K562 (cell line): ENCODE measurements at regions not wholly inside any gene's neighbourhood (a gene's known extent, or its start where the extent isn't known, plus 50 kb on each side); places are given as distances from the start of the nearest gene placed in this dataset.

ENCODE experiments used
- ATAC-seq: fragments of 200-7000 bp; cut with Tn5 transposase; 3 replicates; pipeline ENCODE4 v1.9.1; 2020; ENCODE audit warnings: moderate library complexity
- BruUV-seq: library from RNA; stranded (reverse); fragments of 400-500 nt; replicated peaks from 2 replicates; lab custom pipeline; 2021; lab: Mats Ljungman, UMichigan
- CTCF ChIA-PET: fragments of 300-600 bp; formaldehyde crosslinking; extraction: SDS; loops from one replicate; lab custom pipeline; 2021; ENCODE audit warnings: low intra/inter-chr PET ratio; lab: Yijun Ruan, JAX
- POLR2A ChIA-PET: fragments of 300-600, 350-650 bp; sonication (Branson Sonifier 250); formaldehyde crosslinking; extraction: SDS; loops from one replicate; lab custom pipeline; 2021; ENCODE audit warnings: antibody characterized with exemption, inconsistent platforms; lab: Yijun Ruan, JAX
- DNase-seq, 4 experiments: peaks; one replicate each; pipeline versions ENCODE4 v3.0.0 to v3.0.0-alpha.2; 2011 to 2018; ENCODE audit warnings: low spot score in 3 of 4, mixed read lengths in 3 of 4; ENCODE audit errors: extremely low read depth in 1 of 4
- FAIRE-seq: peaks from 2 replicates; lab custom pipeline; 2011; peaks lifted over from hg19 to GRCh38; lab: Jason Lieb, UNC
- H2AFZ ChIP-seq: 2 replicates; pipeline ENCODE4 v1.6.0; 2011; ENCODE audit warnings: low read depth, low read length, control low read depth, inconsistent platforms
- H3K27ac ChIP-seq: fragments of 200-600 bp; 3 replicates; pipeline ENCODE4 v1.8.0; 2011; ENCODE audit warnings: low read depth, mild to moderate bottlenecking, control low read depth, inconsistent platforms, low read length, moderate library complexity, mixed read lengths; ENCODE audit errors: extremely low read depth
- H3K27me3 ChIP-seq, 2 experiments: fragments of 300-600 bp in 1 of 2; 2 replicates in 1 of 2; 3 replicates in 1 of 2; pipeline versions ENCODE4 v1.6.0 to v1.8.0; 2011; ENCODE audit warnings: inconsistent platforms in 2 of 2, low read length in 2 of 2, mild to moderate bottlenecking in 1 of 2, mixed read lengths in 1 of 2, moderate library complexity in 1 of 2; ENCODE audit not compliant: control insufficient read depth in 2 of 2, insufficient read depth in 2 of 2
- H3K36me3 ChIP-seq: fragments of 300-600 bp; 3 replicates; pipeline ENCODE4 v1.8.0; 2011; ENCODE audit warnings: mild to moderate bottlenecking, low read length, inconsistent platforms; ENCODE audit not compliant: control insufficient read depth, insufficient read depth
- H3K4me1 ChIP-seq, 2 experiments: fragments of 200-600 bp in 1 of 2; replicated peaks in 1 of 2; 2 replicates in 1 of 2; 3 replicates in 1 of 2; pipeline versions ENCODE4 v1.5.1 to v1.8.0; 2011; ENCODE audit warnings: inconsistent platforms in 2 of 2, low read length in 2 of 2, mild to moderate bottlenecking in 1 of 2, mixed read lengths in 1 of 2, moderate library complexity in 1 of 2; ENCODE audit not compliant: control insufficient read depth in 2 of 2, insufficient read depth in 2 of 2
- H3K4me2 ChIP-seq: 2 replicates; pipeline ENCODE4 v1.6.1; 2011; ENCODE audit warnings: low read length, control low read depth, inconsistent platforms, mixed read lengths; ENCODE audit not compliant: insufficient read depth
- H3K4me3 ChIP-seq: fragments of 200-600 bp; sonication (generic), shearing (Covaris generic); 2 replicates; pipeline ENCODE4 v1.5.1; 2016; ENCODE audit warnings: control low read depth, inconsistent platforms
- H3K79me2 ChIP-seq: fragments of 200-600 bp; 3 replicates; pipeline ENCODE4 v1.8.0; 2011; ENCODE audit warnings: low read length, inconsistent platforms; ENCODE audit not compliant: control insufficient read depth, insufficient read depth
- H3K9ac ChIP-seq, 2 experiments: 2 replicates each; pipeline versions ENCODE4 v1.6.0 to v1.6.1; 2011; ENCODE audit warnings: low read depth in 2 of 2, low read length in 2 of 2, control low read depth in 1 of 2, inconsistent platforms in 1 of 2, mild to moderate bottlenecking in 1 of 2, mixed read lengths in 1 of 2; ENCODE audit not compliant: insufficient read depth in 1 of 2
- H3K9me1 ChIP-seq: one replicate; pipeline ENCODE4 v1.6.0; 2011; ENCODE audit warnings: inconsistent platforms, mild to moderate bottlenecking, low read length, moderate library complexity; ENCODE audit not compliant: control insufficient read depth, insufficient read depth
- H3K9me3 ChIP-seq: replicated peaks from 2 replicates; pipeline ENCODE4 v1.5.1; 2011; ENCODE audit warnings: low read depth, low read length, inconsistent platforms; ENCODE audit not compliant: control insufficient read depth, insufficient read depth
- H4K20me1 ChIP-seq: replicated peaks from 2 replicates; pipeline ENCODE4 v1.6.1; 2011; ENCODE audit warnings: low read length, inconsistent platforms, mixed read lengths; ENCODE audit not compliant: control insufficient read depth, insufficient read depth
- CREB1 ChIP-seq, 2 experiments: sonication (generic) in 1 of 2; formaldehyde crosslinking in 1 of 2; IDR thresholded peaks; 2 replicates each; pipeline versions ENCODE4 v1.6.1 to v1.8.0; 2012 to 2022; ENCODE audit warnings: inconsistent platforms in 1 of 2, mild to moderate bottlenecking in 1 of 2, missing genetic modification reagents in 1 of 2, moderate library complexity in 1 of 2
- DMBX1 ChIP-seq: fragments of 250-450 bp; sonication (Bioruptor Pico); IDR thresholded peaks from 2 replicates; pipeline ENCODE4 v1.8.0; 2022; ENCODE audit warnings: inconsistent platforms, mild to moderate bottlenecking, moderate library complexity, borderline replicate concordance
- FUS ChIP-seq: fragments of 200-400 bp; formaldehyde crosslinking; optimal IDR thresholded peaks from 2 replicates; pipeline ENCODE3; 2017; ENCODE audit warnings: low read depth, low read length
- HIVEP1 ChIP-seq: fragments of 250-450 bp; sonication (Bioruptor Pico); IDR thresholded peaks from 2 replicates; pipeline ENCODE4 v1.4.0; 2020; ENCODE audit warnings: mild to moderate bottlenecking
- HNRNPH1 ChIP-seq: fragments of 200-400 bp; formaldehyde crosslinking; optimal IDR thresholded peaks from 2 replicates; pipeline ENCODE3; 2017; ENCODE audit warnings: low read depth, mild to moderate bottlenecking, low read length, moderate library complexity
- MAFF ChIP-seq: IDR thresholded peaks from 2 replicates; pipeline ENCODE4 v1.6.1; 2012; ENCODE audit warnings: low read length, improper control_type of control experiment
- NR3C1 ChIP-seq: sonication (generic); formaldehyde crosslinking; IDR thresholded peaks from 2 replicates; pipeline ENCODE4 v1.8.1; 2022; ENCODE audit warnings: missing genetic modification reagents
- SMARCA4 ChIP-seq: fragments of 450-650 bp; IDR thresholded peaks from 2 replicates; pipeline ENCODE4 v1.6.1; 2016
- TSC22D4 ChIP-seq: fragments of 450-650 bp; IDR thresholded peaks from 2 replicates; pipeline ENCODE4 v1.6.1; 2016; ENCODE audit warnings: missing genetic modification characterization, missing biosample characterization, control low read depth
- ZBTB1 ChIP-seq: sonication (generic); formaldehyde crosslinking; IDR thresholded peaks from 2 replicates; pipeline ENCODE4 v1.8.1; 2023; ENCODE audit warnings: missing genetic modification reagents, low read depth, mild to moderate bottlenecking, borderline replicate concordance
- ZC3H4 ChIP-seq: sonication (generic); formaldehyde crosslinking; IDR thresholded peaks from 2 replicates; pipeline ENCODE4 v1.9.0; 2021; ENCODE audit warnings: missing genetic modification reagents, borderline replicate concordance
- ZNF197 ChIP-seq: fragments of 200-800 bp; sonication (Bioruptor generic); IDR thresholded peaks from 2 replicates; pipeline ENCODE4 v1.6.1; 2016; ENCODE audit warnings: low read depth, missing genetic modification characterization, missing compliant biosample characterization
- ZNF324 ChIP-seq: fragments of 250-450 bp; sonication (Bioruptor Pico); IDR thresholded peaks from 2 replicates; pipeline ENCODE4 v1.4.0; 2020; ENCODE audit warnings: mild to moderate bottlenecking
- ZNF644 ChIP-seq: fragments of 200-800 bp; sonication (Bioruptor generic); IDR thresholded peaks from 2 replicates; pipeline ENCODE4 v1.6.1; 2016; ENCODE audit warnings: low read depth, missing genetic modification characterization, missing compliant biosample characterization
- ZNF699 ChIP-seq: fragments of 250-450 bp; sonication (Bioruptor Pico); IDR thresholded peaks from 2 replicates; pipeline ENCODE4 v1.8.0; 2021; ENCODE audit warnings: mild to moderate bottlenecking, moderate library complexity; ENCODE audit not compliant: insufficient replicate concordance
- WGBS: fragments of 100-300 bp; shearing (Covaris generic); methylation state at CpG from one replicate; pipeline ENCODE4 v1.1.6; 2016; ENCODE audit warnings: low coverage, mixed read lengths; ENCODE audit not compliant: insufficient coverage; ENCODE audit errors: missing lambda C conversion rate; 5-methylcytosine and 5-hydroxymethylcytosine counted together
- in situ Hi-C: fragments of 300-500 bp; cut with MboI; formaldehyde crosslinking; loops from 4 replicates; pipeline ENCODE4 v1.15.0; 2018; ENCODE audit warnings: inconsistent platforms, mixed read lengths
- intact Hi-C: fragments of 100-400 bp; cut with micrococcal nuclease; formaldehyde crosslinking; loops from 2 replicates; pipeline ENCODE4 v1.14.2; 2022
- TF ChIP-seq, protein P1 (sequence below): sonication (generic); formaldehyde crosslinking; IDR thresholded peaks from 2 replicates; pipeline ENCODE4 v1.9.0; 2022; ENCODE audit warnings: mild to moderate bottlenecking, missing genetic modification reagents
- TF ChIP-seq, protein P2 (sequence below): fragments of 450-650 bp; IDR thresholded peaks from one replicate; pipeline ENCODE4 v1.6.1; 2018; ENCODE audit warnings: mild to moderate bottlenecking, moderate library complexity; ENCODE audit not compliant: partially characterized antibody
- TF ChIP-seq, protein P3 (sequence below), 2 experiments: fragments of 200-800 bp in 1 of 2; sonication (Bioruptor generic) in 1 of 2; sonication (generic) in 1 of 2; formaldehyde crosslinking in 1 of 2; IDR thresholded peaks in 1 of 2; conservative IDR thresholded peaks in 1 of 2; 2 replicates each; pipeline versions ENCODE4 v1.5.0 to v1.6.1; 2016 to 2020; ENCODE audit warnings: missing compliant biosample characterization in 1 of 2, missing genetic modification characterization in 1 of 2, missing genetic modification reagents in 1 of 2

DNA sequence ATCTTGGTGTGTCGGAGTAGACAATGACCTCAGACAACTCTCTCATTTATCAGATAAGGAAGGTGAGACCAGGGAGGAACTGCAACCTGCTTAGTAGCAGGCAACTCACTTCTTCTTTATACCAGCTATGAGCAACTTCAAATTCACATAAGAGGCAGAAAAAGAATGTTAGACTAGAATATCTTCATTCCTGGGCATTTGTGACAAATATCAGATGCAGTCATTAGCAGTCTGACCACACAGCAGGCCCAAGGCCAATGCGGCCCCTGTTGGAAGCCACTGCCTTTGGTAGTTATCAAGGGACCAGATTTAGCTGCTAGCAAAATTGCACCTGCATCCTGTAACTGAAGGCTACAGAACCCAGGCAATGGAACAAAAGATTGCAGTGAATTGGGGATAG, 219.2 kb upstream of the RASGEF1B start:
- no peak overlapping the region for H3K9ac ChIP-seq
- no peak for TF ChIP-seq NR3C1 (CRISPR knock-in tag)
- TF ChIP-seq HNRNPH1 = no peak
- TF ChIP-seq ZNF699 = no peak
- TF ChIP-seq TSC22D4 = no peak
- TF ChIP-seq MAFF = no peak
- no peak for TF ChIP-seq CREB1 (IDR thresholded peaks at IDR 0.05)
- no peak for TF ChIP-seq CREB1 (CRISPR knock-in tag; IDR thresholded peaks at IDR 0.05)
- TF ChIP-seq ZNF324 (CRISPR knock-in tag) = no peak
- no peak for TF ChIP-seq FUS
- no peak for TF ChIP-seq HIVEP1 (CRISPR knock-in tag)
- TF ChIP-seq ZC3H4 (CRISPR knock-in tag) = no peak
- no peak for TF ChIP-seq ZNF644 (tag)
- TF ChIP-seq DMBX1 (CRISPR knock-in tag) = no peak
- TF ChIP-seq, protein P1, sequence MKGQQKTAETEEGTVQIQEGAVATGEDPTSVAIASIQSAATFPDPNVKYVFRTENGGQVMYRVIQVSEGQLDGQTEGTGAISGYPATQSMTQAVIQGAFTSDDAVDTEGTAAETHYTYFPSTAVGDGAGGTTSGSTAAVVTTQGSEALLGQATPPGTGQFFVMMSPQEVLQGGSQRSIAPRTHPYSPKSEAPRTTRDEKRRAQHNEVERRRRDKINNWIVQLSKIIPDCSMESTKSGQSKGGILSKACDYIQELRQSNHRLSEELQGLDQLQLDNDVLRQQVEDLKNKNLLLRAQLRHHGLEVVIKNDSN (CRISPR knock-in tag) = no peak
- TF ChIP-seq SMARCA4 = no peak
- no peak for TF ChIP-seq ZBTB1 (CRISPR knock-in tag)
- TF ChIP-seq, protein P2, sequence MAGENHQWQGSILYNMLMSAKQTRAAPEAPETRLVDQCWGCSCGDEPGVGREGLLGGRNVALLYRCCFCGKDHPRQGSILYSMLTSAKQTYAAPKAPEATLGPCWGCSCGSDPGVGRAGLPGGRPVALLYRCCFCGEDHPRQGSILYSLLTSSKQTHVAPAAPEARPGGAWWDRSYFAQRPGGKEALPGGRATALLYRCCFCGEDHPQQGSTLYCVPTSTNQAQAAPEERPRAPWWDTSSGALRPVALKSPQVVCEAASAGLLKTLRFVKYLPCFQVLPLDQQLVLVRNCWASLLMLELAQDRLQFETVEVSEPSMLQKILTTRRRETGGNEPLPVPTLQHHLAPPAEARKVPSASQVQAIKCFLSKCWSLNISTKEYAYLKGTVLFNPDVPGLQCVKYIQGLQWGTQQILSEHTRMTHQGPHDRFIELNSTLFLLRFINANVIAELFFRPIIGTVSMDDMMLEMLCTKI = no peak
- TF ChIP-seq, protein P3, sequence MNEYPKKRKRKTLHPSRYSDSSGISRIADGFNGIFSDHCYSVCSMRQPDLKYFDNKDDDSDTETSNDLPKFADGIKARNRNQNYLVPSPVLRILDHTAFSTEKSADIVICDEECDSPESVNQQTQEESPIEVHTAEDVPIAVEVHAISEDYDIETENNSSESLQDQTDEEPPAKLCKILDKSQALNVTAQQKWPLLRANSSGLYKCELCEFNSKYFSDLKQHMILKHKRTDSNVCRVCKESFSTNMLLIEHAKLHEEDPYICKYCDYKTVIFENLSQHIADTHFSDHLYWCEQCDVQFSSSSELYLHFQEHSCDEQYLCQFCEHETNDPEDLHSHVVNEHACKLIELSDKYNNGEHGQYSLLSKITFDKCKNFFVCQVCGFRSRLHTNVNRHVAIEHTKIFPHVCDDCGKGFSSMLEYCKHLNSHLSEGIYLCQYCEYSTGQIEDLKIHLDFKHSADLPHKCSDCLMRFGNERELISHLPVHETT (CRISPR knock-in tag; conservative IDR thresholded peaks at IDR 0.05 in 1 of 2, IDR thresholded peaks at IDR 0.05 in 1 of 2) = no peak
- no peak for TF ChIP-seq ZNF197 (CRISPR knock-in tag)
- TF ChIP-seq, all 486 proteins: peak for 0
- H4K20me1 ChIP-seq = no peaks in the 10 kb centered on the region
- H3K9me1 ChIP-seq = no peaks in the 10 kb centered on the region
- WGBS = 10% methylated on average over 2 of the region's 2 CpGs
- H3K4me3 ChIP-seq = no peak overlapping the region
- H3K27me3 ChIP-seq = peaks cover 0 to 4% of the 10 kb centered on the region in 2 experiments; a peak in 1 of 5 replicates
- H3K4me2 ChIP-seq = no peak overlapping the region
- H3K36me3 ChIP-seq = no peaks in the 10 kb centered on the region
- CTCF ChIA-PET = no interaction called here
- BruUV-seq = no TSS peak
- DNase-seq = no peak
- no peak for FAIRE-seq
- in situ Hi-C loops = no loop called here
- POLR2A ChIA-PET = no interaction called here
- no peak for ATAC-seq
- intact Hi-C loops = no loop called here
- no peaks in the 10 kb centered on the region for H3K4me1 ChIP-seq
- no peak overlapping the region for H3K27ac ChIP-seq
- no peak overlapping the region for H2AFZ ChIP-seq
- H3K79me2 ChIP-seq = no peaks in the 10 kb centered on the region
- no peaks in the 10 kb centered on the region for H3K9me3 ChIP-seq
